ENCODE measurements at regions not wholly inside any gene's neighbourhood (a gene's known extent, or its start where the extent isn't known, plus 50 kb on each side); places are given as distances from the start of the nearest gene placed in this dataset.
"Not testable (repeated sequence)": the region's sequence is repeated elsewhere in the genome, so short reads cannot be mapped to it uniquely, and the experiment has no call there.

- DNase-seq, result no peak
Measured at GRCh38 chr4:26217961-26218676, 102.7 kb upstream of the RBPJ start.

GRCh38 chr4:26218677-26219605, 101.9 kb upstream of the RBPJ start:
- DNase-seq, result no peak

GRCh38 chr4:26220696-26221095, 100.1 kb upstream of the RBPJ start:
- DNase-seq, result peak; percentile 37

- peak; percentile 80 for DNase-seq
Measured at GRCh38 chr4:26223155-26223554, 97.7 kb upstream of the RBPJ start.

GRCh38 chr4:26226629-26227376, 94.0 kb upstream of the RBPJ start:
- no peak for DNase-seq

GRCh38 chr4:26227601-26228229, 93.1 kb upstream of the RBPJ start:
- no peak for DNase-seq

- DNase-seq, result no peak
Measured at GRCh38 chr4:26228883-26229282, 91.9 kb upstream of the RBPJ start.

- no peak for DNase-seq
Measured at GRCh38 chr4:26229974-26230373, 90.8 kb upstream of the RBPJ start.

GRCh38 chr4:26233350-26233749, 87.5 kb upstream of the RBPJ start:
- DNase-seq, result no peak

GRCh38 chr4:26235500-26235899, 85.3 kb upstream of the RBPJ start:
- DNase-seq, result peak; percentile 72

- no peak for DNase-seq
Measured at GRCh38 chr4:26237916-26238315, 82.9 kb upstream of the RBPJ start.

- no peak for DNase-seq
Measured at GRCh38 chr4:26238426-26238777, 82.4 kb upstream of the RBPJ start.

- no peak for DNase-seq
Measured at GRCh38 chr4:26238778-26239679, 81.8 kb upstream of the RBPJ start.

- DNase-seq, result no peak
Measured at GRCh38 chr4:26239801-26240200, 81.0 kb upstream of the RBPJ start.

- DNase-seq, result no peak
Measured at GRCh38 chr4:26241179-26241578, 79.6 kb upstream of the RBPJ start.

GRCh38 chr4:26242451-26242850, 78.4 kb upstream of the RBPJ start:
- DNase-seq, result no peak

- DNase-seq, result not testable (repeated sequence)
Measured at GRCh38 chr4:26244138-26244537, 76.7 kb upstream of the RBPJ start.

GRCh38 chr4:26248647-26249046, 72.2 kb upstream of the RBPJ start:
- no peak for DNase-seq

GRCh38 chr4:26252349-26253025, 68.3 kb upstream of the RBPJ start:
- DNase-seq, result no peak

GRCh38 chr4:26253968-26254367, 66.8 kb upstream of the RBPJ start:
- DNase-seq, result no peak

GRCh38 chr4:26255989-26256388, 64.8 kb upstream of the RBPJ start:
- no peak for DNase-seq
